Esophagus muscularis mucosa (tissue), 4 donors: ENCODE measurements at regions not wholly inside any gene's neighbourhood (a gene's known extent, or its start where the extent isn't known, plus 50 kb on each side); places are given as distances from the start of the nearest gene placed in this dataset.

Experiments
- DNase-seq: peaks from one replicate; pipeline ENCODE4 v3.0.0-alpha.2; 2017; ENCODE audit errors: extremely low spot score
- H3K27ac ChIP-seq, 4 donors: fragments of 200-600 bp; sonication (generic); replicated peaks in 1 of 4; 1 replicate in 3 of 4; 2 replicates in 1 of 4; pipeline ENCODE4 v1.5.1; 2016 to 2019; ENCODE audit warnings: mild to moderate bottlenecking in 1 of 4
- H3K27me3 ChIP-seq, 4 donors: fragments of 200-600 bp; sonication (generic); one replicate each; pipeline versions ENCODE4 v1.5.1 to v1.6.0; 2016 to 2019
- H3K36me3 ChIP-seq, 4 donors: fragments of 200-600 bp; sonication (generic); one replicate each; pipeline ENCODE4 v1.5.1; 2016 to 2019
- H3K4me1 ChIP-seq, 4 donors: fragments of 200-600 bp; sonication (generic); one replicate each; pipeline ENCODE4 v1.5.1; 2016 to 2019
- H3K4me3 ChIP-seq, 4 donors: fragments of 200-600 bp; sonication (generic); 1 replicate in 2 of 4; 2 replicates in 2 of 4; pipeline ENCODE4 v1.5.1; 2016 to 2019; ENCODE audit warnings: mild to moderate bottlenecking in 4 of 4, moderate library complexity in 1 of 4
- H3K9me3 ChIP-seq, 4 donors: fragments of 200-600 bp; sonication (generic); 1 replicate in 3 of 4; 2 replicates in 1 of 4; pipeline ENCODE4 v1.5.1; 2016 to 2019
- EP300 ChIP-seq: sonication (generic); formaldehyde crosslinking; IDR thresholded peaks from one replicate; pipeline ENCODE4 v1.6.1; 2017; ENCODE audit warnings: antibody characterized with exemption
- POLR2A ChIP-seq: fragments of 450-650 bp; IDR thresholded peaks from one replicate; pipeline ENCODE4 v1.6.1; 2017; ENCODE audit warnings: antibody characterized with exemption, moderate library complexity, mild to moderate bottlenecking, low read depth
- POLR2AphosphoS5 ChIP-seq, 2 donors: sonication (generic); formaldehyde crosslinking; IDR thresholded peaks; one replicate each; pipeline ENCODE4 v1.6.1; 2017; ENCODE audit warnings: antibody characterized with exemption in 2 of 2
- WGBS: methylation state at CpG from one replicate; pipeline ENCODE4 v1.1.5; 2018; 5-methylcytosine and 5-hydroxymethylcytosine counted together
- intact Hi-C: fragments of 100-400 bp; cut with DNase I; formaldehyde crosslinking; loops from one replicate; pipeline ENCODE4 v1.15.1; 2023
- TF ChIP-seq, protein P1 (sequence below), 3 experiments: fragments of 200-600 bp in 2 of 3; fragments of 450-650 bp in 1 of 3; sonication (generic) in 2 of 3; IDR thresholded peaks; one replicate each; pipeline ENCODE4 v1.5.1; 2017 to 2019; ENCODE audit warnings: antibody characterized with exemption in 3 of 3, mild to moderate bottlenecking in 2 of 3, moderate library complexity in 1 of 3

DNA sequence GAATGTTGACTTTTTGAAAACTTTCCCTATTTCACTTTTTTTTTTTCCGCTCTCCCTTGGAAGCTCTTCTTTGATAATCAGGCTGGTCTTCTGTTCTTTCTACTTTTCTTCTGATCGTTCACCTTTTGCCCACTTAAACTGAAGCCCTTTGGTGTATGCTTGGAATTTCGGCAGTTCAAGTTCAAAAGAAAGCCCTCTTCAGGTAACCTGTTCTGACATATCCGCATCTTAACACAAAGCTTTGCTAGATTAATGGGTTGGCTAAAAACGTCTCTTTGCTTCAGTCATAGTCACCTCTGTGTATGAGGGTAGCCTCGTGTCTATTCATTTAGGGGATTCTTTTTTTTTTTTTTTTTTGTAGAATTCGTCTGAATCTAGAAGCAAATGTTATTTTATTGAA, 1115.8 kb upstream of the RBFOX1 start:
- H3K4me3 ChIP-seq: no peak overlapping the region
- TF ChIP-seq POLR2AphosphoS5 (IDR thresholded peaks at IDR 0.05) (no peak), EP300 (no peak), POLR2A (no peak)
- TF ChIP-seq, protein P1, sequence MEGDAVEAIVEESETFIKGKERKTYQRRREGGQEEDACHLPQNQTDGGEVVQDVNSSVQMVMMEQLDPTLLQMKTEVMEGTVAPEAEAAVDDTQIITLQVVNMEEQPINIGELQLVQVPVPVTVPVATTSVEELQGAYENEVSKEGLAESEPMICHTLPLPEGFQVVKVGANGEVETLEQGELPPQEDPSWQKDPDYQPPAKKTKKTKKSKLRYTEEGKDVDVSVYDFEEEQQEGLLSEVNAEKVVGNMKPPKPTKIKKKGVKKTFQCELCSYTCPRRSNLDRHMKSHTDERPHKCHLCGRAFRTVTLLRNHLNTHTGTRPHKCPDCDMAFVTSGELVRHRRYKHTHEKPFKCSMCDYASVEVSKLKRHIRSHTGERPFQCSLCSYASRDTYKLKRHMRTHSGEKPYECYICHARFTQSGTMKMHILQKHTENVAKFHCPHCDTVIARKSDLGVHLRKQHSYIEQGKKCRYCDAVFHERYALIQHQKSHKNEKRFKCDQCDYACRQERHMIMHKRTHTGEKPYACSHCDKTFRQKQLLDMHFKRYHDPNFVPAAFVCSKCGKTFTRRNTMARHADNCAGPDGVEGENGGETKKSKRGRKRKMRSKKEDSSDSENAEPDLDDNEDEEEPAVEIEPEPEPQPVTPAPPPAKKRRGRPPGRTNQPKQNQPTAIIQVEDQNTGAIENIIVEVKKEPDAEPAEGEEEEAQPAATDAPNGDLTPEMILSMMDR (IDR thresholded peaks at IDR 0.05): no peak
- intact Hi-C loops: no loop called here
- WGBS: 59% methylated on average over 7 of the region's 7 CpGs
- H3K9me3 ChIP-seq: no peaks in the 10 kb centered on the region
- no peaks in the 10 kb centered on the region for H3K27me3 ChIP-seq
- no peak for DNase-seq
- no peak overlapping the region for H3K27ac ChIP-seq
- no peaks in the 10 kb centered on the region for H3K36me3 ChIP-seq
- no peaks in the 10 kb centered on the region for H3K4me1 ChIP-seq

DNA sequence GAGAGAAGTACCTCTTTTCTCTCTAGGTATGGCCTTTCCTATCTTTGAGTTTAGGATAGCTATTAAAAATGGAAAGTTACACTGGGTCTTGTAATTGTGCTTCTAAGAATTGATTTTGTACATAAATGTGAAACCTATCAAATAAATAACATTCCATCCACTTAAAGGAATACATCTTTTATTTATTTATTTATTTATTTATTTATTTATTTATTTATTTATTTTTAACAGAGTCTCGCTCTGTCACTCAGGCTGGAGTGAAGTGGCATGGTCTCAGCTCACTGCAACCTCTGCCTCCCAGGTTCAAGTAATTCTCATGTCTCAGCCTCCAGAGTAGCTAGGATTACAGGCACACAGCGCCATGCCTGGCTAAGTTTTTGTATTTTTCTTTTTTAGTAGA, 1114.0 kb upstream of the EEF2KMT start:
- Histone ChIP-seq H3K27me3 (no peaks in the 10 kb centered on the region), H3K9me3 (no peaks in the 10 kb centered on the region), H3K27ac (no peak overlapping the region), H3K4me3 (no peak overlapping the region), H3K4me1 (no peaks in the 10 kb centered on the region), H3K36me3 (no peaks in the 10 kb centered on the region)
- intact Hi-C loops: no loop called here
- 80% methylated on average over 2 of the region's 2 CpGs for WGBS
- TF ChIP-seq POLR2AphosphoS5 (IDR thresholded peaks at IDR 0.05) (no peak), POLR2A (no peak), EP300 (no peak)
- TF ChIP-seq, protein P1 (IDR thresholded peaks at IDR 0.05): no peak
- no peak for DNase-seq

DNA sequence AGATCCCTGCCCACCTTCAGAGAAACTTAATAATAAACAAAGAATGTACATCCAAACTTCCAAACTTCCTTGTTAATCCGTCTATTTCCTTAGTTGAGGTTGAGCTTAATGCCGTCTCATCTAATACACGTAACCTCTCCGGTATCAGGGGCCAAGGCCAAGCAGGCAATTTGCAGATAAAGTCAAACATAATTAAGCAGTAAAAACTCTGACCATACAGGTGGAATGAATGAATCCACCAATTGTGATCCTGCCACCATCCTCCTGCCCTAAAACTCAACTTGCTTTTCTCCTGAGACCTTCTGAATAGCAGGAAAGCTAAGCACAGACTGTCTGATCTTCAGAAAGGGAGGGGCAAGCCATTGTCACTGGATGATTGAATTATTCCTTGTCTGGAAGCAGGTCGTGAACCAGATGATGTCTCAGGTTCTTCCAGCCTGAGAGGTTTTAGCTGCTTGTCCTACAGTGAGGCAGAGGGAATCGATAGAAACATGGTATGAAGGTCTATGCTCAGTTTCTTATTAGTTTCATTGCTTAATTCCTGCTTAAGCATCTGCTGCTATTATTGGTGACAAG, 1111.8 kb upstream of the EEF2KMT start:
- no peak for DNase-seq
- TF ChIP-seq EP300 (no peak), POLR2A (no peak), POLR2AphosphoS5 (IDR thresholded peaks at IDR 0.05) (no peak)
- TF ChIP-seq, protein P1 (IDR thresholded peaks at IDR 0.05): no peak
- H3K4me1 ChIP-seq: no peaks in the 10 kb centered on the region
- H3K27ac ChIP-seq: no peak overlapping the region
- H3K36me3 ChIP-seq: no peaks in the 10 kb centered on the region
- 39% methylated on average over 6 of the region's 6 CpGs for WGBS
- no peaks in the 10 kb centered on the region for H3K9me3 ChIP-seq
- intact Hi-C loops: no loop called here
- H3K4me3 ChIP-seq: no peak overlapping the region
- no peaks in the 10 kb centered on the region for H3K27me3 ChIP-seq

DNA sequence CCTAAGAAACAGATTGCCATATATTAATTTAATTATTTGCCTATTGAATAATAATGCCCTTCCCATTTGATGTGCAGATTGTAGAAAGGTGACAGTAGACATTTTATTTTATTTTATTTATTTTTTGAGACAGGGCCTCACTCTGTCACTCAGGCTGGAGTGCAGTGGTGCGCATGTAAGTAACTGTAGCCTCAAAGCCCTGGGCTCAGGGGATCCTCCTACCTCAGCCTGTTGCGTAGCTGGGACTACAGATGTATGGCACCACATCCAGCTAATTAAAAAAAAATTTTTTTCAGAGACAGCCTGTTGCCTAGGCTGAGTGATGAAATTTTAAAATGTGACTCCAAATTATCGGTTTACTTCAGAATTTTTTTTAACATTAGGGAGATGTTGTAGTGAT, 1110.0 kb upstream of the EEF2KMT start:
- DNase-seq: no peak
- no peaks in the 10 kb centered on the region for H3K36me3 ChIP-seq
- no peak overlapping the region for H3K4me3 ChIP-seq
- TF ChIP-seq POLR2A (no peak), EP300 (no peak), POLR2AphosphoS5 (IDR thresholded peaks at IDR 0.05) (no peak)
- TF ChIP-seq, protein P1 (IDR thresholded peaks at IDR 0.05): no peak
- no peaks in the 10 kb centered on the region for H3K4me1 ChIP-seq
- no peak overlapping the region for H3K27ac ChIP-seq
- intact Hi-C loops: no loop called here
- H3K9me3 ChIP-seq: no peaks in the 10 kb centered on the region
- H3K27me3 ChIP-seq: no peaks in the 10 kb centered on the region
- WGBS: 84% methylated on average over 3 of the region's 3 CpGs

DNA sequence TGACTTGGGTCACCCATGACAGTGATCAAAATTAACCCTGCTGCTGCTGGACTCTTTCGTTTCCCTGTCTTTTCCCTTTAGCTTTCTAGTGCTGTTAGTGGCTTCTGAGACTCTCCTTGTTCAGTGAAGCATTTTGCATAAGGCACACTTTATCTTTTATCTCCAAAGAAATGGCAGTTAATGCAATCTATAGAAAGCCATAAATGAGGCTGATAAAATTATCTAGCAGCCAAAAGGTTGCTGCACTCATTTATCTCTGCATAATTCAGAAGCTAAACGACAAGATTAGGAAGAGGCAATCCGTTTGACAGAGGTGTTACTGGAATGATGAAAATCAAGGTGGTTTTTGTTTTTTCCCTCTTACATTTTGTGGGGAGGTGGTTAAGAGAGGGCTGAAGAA, 1109.5 kb upstream of the EEF2KMT start:
- no peaks in the 10 kb centered on the region for H3K4me1 ChIP-seq
- H3K27me3 ChIP-seq: no peaks in the 10 kb centered on the region
- DNase-seq: no peak
- no peaks in the 10 kb centered on the region for H3K36me3 ChIP-seq
- no peak overlapping the region for H3K27ac ChIP-seq
- TF ChIP-seq POLR2A (no peak), POLR2AphosphoS5 (IDR thresholded peaks at IDR 0.05) (no peak), EP300 (no peak)
- TF ChIP-seq, protein P1 (IDR thresholded peaks at IDR 0.05): no peak
- H3K4me3 ChIP-seq: no peak overlapping the region
- 25% methylated on average over 3 of the region's 3 CpGs for WGBS
- no peaks in the 10 kb centered on the region for H3K9me3 ChIP-seq
- intact Hi-C loops: no loop called here
